ENCODE measurements at regions not wholly inside any gene's neighbourhood (a gene's known extent, or its start where the extent isn't known, plus 50 kb on each side); places are given as distances from the start of the nearest gene placed in this dataset.

DNA sequence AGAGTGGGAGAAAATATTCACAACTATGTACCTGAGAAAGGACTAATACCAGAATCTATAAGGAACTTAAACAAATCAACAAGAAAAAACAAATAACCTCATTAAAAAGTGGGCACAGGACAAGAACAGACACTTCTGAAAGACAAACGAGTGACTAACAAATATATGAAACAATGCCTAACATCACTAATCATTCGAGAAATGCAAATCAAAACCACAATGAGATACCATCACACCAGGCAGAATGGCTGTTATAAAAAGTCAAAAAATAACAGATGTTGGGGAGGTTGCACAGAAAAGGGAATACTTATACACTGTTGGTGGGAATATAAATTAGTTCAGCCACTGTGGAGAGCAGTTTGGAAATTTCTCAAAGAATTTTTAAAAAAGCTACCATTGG is 83.5 kb upstream of the WSCD1 start:
- TF ChIP-seq, protein P1, sequence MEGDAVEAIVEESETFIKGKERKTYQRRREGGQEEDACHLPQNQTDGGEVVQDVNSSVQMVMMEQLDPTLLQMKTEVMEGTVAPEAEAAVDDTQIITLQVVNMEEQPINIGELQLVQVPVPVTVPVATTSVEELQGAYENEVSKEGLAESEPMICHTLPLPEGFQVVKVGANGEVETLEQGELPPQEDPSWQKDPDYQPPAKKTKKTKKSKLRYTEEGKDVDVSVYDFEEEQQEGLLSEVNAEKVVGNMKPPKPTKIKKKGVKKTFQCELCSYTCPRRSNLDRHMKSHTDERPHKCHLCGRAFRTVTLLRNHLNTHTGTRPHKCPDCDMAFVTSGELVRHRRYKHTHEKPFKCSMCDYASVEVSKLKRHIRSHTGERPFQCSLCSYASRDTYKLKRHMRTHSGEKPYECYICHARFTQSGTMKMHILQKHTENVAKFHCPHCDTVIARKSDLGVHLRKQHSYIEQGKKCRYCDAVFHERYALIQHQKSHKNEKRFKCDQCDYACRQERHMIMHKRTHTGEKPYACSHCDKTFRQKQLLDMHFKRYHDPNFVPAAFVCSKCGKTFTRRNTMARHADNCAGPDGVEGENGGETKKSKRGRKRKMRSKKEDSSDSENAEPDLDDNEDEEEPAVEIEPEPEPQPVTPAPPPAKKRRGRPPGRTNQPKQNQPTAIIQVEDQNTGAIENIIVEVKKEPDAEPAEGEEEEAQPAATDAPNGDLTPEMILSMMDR (IDR thresholded peaks at IDR 0.05; ENCODE audit: insufficient read depth, low read length): no peak
- TF ChIP-seq POLR2AphosphoS5 (IDR thresholded peaks at IDR 0.05; ENCODE audit: low read depth) (no peak), GABPA (IDR thresholded peaks at IDR 0.05; ENCODE audit: low read depth) (no peak)
- TF ChIP-seq, protein P2, sequence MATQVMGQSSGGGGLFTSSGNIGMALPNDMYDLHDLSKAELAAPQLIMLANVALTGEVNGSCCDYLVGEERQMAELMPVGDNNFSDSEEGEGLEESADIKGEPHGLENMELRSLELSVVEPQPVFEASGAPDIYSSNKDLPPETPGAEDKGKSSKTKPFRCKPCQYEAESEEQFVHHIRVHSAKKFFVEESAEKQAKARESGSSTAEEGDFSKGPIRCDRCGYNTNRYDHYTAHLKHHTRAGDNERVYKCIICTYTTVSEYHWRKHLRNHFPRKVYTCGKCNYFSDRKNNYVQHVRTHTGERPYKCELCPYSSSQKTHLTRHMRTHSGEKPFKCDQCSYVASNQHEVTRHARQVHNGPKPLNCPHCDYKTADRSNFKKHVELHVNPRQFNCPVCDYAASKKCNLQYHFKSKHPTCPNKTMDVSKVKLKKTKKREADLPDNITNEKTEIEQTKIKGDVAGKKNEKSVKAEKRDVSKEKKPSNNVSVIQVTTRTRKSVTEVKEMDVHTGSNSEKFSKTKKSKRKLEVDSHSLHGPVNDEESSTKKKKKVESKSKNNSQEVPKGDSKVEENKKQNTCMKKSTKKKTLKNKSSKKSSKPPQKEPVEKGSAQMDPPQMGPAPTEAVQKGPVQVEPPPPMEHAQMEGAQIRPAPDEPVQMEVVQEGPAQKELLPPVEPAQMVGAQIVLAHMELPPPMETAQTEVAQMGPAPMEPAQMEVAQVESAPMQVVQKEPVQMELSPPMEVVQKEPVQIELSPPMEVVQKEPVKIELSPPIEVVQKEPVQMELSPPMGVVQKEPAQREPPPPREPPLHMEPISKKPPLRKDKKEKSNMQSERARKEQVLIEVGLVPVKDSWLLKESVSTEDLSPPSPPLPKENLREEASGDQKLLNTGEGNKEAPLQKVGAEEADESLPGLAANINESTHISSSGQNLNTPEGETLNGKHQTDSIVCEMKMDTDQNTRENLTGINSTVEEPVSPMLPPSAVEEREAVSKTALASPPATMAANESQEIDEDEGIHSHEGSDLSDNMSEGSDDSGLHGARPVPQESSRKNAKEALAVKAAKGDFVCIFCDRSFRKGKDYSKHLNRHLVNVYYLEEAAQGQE (IDR thresholded peaks at IDR 0.05; ENCODE audit: insufficient replicate concordance, low read depth): no peak

Data from HL-60 (cell line).